ENCODE measurements at regions not wholly inside any gene's neighbourhood (a gene's known extent, or its start where the extent isn't known, plus 50 kb on each side); places are given as distances from the start of the nearest gene placed in this dataset.

- TF ChIP-seq POLR2A (IDR thresholded peaks at IDR 0.05; ENCODE audit: low read length) (no peak), GATA1 (IDR thresholded peaks at IDR 0.05; ENCODE audit: low read depth, low read length) (no peak)
These were observed 68.3 kb upstream of the ATF7IP2 start for GRCh38 chr16:10317425-10318001.

Data from erythroblast (primary cell).